GM12874 (cell line): ENCODE measurements at regions not wholly inside any gene's neighbourhood (a gene's known extent, or its start where the extent isn't known, plus 50 kb on each side); places are given as distances from the start of the nearest gene placed in this dataset.

Experiments
- CTCF ChIP-seq: IDR thresholded peaks from 2 replicates; pipeline ENCODE4 v1.5.1; 2011; ENCODE audit warnings: low read depth, mild to moderate bottlenecking, control low read depth, low read length, moderate library complexity; ENCODE audit not compliant: insufficient read depth

GRCh38 chr4:1496116-1496642 is 89.9 kb upstream of the NKX1-1 start:
- no peak for TF ChIP-seq CTCF

GRCh38 chr4:1495416-1496115 is 89.3 kb upstream of the NKX1-1 start:
- no peak for TF ChIP-seq CTCF

- TF ChIP-seq CTCF: no peak
Observed at GRCh38 chr4:1494416-1495315, 88.4 kb upstream of the NKX1-1 start.

GRCh38 chr4:1493540-1494287 is 87.5 kb upstream of the NKX1-1 start:
- TF ChIP-seq CTCF: no peak

GRCh38 chr4:1492651-1493539 is 86.7 kb upstream of the NKX1-1 start:
- TF ChIP-seq CTCF: no peak

- no peak for TF ChIP-seq CTCF
Observed at GRCh38 chr4:1492142-1492457, 85.9 kb upstream of the NKX1-1 start.
